KMS-11 (cell line): ENCODE measurements at regions not wholly inside any gene's neighbourhood (a gene's known extent, or its start where the extent isn't known, plus 50 kb on each side); places are given as distances from the start of the nearest gene placed in this dataset.

Source experiments
- H2AFZ ChIP-seq: fragments of 200-600 bp; sonication (generic); 2 replicates; pipeline ENCODE4 v1.6.1; 2016; ENCODE audit warnings: antibody characterized with exemption, mixed run types, low read depth
- H3K27ac ChIP-seq: fragments of 200-600 bp; sonication (generic); 2 replicates; pipeline ENCODE4 v1.6.1; 2016; ENCODE audit warnings: mild to moderate bottlenecking, mixed run types
- H3K27me3 ChIP-seq: fragments of 200-600 bp; sonication (generic); 2 replicates; pipeline ENCODE4 v1.6.1; 2017; ENCODE audit warnings: mild to moderate bottlenecking, low read depth, mixed run types, moderate library complexity; ENCODE audit not compliant: insufficient read depth
- H3K36me3 ChIP-seq: fragments of 200-600 bp; sonication (generic); 2 replicates; pipeline ENCODE4 v1.6.1; 2017; ENCODE audit warnings: mild to moderate bottlenecking, mixed run types; ENCODE audit not compliant: insufficient read depth
- H3K4me1 ChIP-seq: fragments of 200-600 bp; sonication (generic); 2 replicates; pipeline ENCODE4 v1.6.1; 2016; ENCODE audit warnings: mild to moderate bottlenecking, low read depth, mixed run types; ENCODE audit not compliant: poor library complexity, severe bottlenecking
- H3K4me2 ChIP-seq: fragments of 200-600 bp; sonication (generic); 2 replicates; pipeline ENCODE4 v1.7.0; 2016; ENCODE audit warnings: mild to moderate bottlenecking, mixed run types
- H3K4me3 ChIP-seq: fragments of 200-600 bp; sonication (generic); IDR thresholded peaks from 2 replicates; pipeline ENCODE4 v1.6.1; 2017; ENCODE audit warnings: low read depth, low read length, mixed read lengths; ENCODE audit not compliant: insufficient read depth
- H3K79me2 ChIP-seq: fragments of 200-600 bp; sonication (generic); 2 replicates; pipeline ENCODE4 v1.6.1; 2016; ENCODE audit warnings: low read depth, mixed run types; ENCODE audit not compliant: insufficient read depth
- H3K9ac ChIP-seq: fragments of 200-600 bp; sonication (generic); 2 replicates; pipeline ENCODE4 v1.6.1; 2016; ENCODE audit warnings: mild to moderate bottlenecking, mixed run types
- H4K20me1 ChIP-seq: fragments of 200-600 bp; sonication (generic); 2 replicates; pipeline ENCODE4 v1.6.1; 2016; ENCODE audit warnings: mild to moderate bottlenecking, mixed run types; ENCODE audit not compliant: insufficient read depth
- TF ChIP-seq, protein P1 (sequence below): fragments of 200-600 bp; sonication (generic); conservative IDR thresholded peaks from 2 replicates; pipeline ENCODE4 v1.6.1; 2017; ENCODE audit warnings: low read depth, mild to moderate bottlenecking, antibody characterized with exemption, low read length, moderate library complexity, mixed read lengths

DNA sequence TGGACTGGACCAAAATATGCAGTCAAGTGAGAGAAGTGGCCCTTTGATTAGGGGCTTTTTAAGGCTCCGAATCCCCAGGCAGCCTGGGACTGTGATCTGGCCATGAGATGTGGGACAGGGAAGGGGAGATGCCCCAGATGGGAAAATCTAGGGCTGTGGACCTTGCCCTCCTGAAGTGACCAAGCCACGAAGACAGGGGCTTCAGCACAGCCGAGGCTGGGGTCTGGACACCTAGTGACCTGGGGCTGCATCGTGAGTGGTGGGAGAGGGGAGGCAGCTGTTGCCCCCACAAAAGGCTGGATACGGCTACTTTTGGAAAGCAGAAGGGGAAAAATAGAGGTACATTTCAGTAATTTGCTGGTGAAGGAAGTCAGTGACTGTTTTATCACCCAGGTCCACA, 139.5 kb upstream of the SLC24A3 start:
- Histone ChIP-seq H3K79me2 (no peaks in the 10 kb centered on the region), H3K36me3 (no peaks in the 10 kb centered on the region), H3K4me3 (no peak overlapping the region), H3K4me2 (no peak overlapping the region), H2AFZ (no peak overlapping the region), H3K9ac (no peak overlapping the region), H3K27me3 (no peaks in the 10 kb centered on the region), H4K20me1 (no peaks in the 10 kb centered on the region), H3K4me1 (no peaks in the 10 kb centered on the region), H3K27ac (no peak overlapping the region)
- TF ChIP-seq, protein P1, sequence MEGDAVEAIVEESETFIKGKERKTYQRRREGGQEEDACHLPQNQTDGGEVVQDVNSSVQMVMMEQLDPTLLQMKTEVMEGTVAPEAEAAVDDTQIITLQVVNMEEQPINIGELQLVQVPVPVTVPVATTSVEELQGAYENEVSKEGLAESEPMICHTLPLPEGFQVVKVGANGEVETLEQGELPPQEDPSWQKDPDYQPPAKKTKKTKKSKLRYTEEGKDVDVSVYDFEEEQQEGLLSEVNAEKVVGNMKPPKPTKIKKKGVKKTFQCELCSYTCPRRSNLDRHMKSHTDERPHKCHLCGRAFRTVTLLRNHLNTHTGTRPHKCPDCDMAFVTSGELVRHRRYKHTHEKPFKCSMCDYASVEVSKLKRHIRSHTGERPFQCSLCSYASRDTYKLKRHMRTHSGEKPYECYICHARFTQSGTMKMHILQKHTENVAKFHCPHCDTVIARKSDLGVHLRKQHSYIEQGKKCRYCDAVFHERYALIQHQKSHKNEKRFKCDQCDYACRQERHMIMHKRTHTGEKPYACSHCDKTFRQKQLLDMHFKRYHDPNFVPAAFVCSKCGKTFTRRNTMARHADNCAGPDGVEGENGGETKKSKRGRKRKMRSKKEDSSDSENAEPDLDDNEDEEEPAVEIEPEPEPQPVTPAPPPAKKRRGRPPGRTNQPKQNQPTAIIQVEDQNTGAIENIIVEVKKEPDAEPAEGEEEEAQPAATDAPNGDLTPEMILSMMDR, result no peak

DNA sequence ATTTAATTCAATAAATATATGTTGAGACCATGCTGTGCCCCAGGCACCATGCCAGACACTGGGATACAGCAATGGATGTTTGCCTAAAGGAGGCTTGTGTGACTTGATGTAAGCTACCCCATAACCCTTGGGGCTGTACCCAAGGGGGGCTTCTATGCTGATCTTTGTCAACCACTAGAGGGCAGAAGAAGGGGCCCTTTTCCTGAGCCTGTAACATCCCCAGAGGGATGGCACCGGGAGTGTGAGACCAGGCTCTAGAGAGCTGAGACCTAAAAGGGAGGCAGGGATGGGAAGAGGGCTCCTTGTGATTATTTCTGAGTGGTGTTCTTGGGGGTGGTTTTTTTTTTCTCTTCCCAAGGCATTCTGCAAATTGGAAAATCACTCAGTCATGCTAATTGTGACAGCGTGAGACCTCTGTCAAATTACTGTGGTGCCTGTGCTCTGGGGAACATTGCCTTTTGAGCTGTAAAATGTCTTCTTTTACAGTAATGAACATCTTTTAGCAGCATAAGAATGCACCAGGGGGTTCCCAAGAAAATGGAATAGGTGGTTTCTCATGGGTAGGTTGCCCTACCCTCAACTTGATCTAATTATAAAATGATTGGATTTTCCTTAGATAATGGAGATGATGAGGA, 138.7 kb upstream of the SLC24A3 start:
- no peaks in the 10 kb centered on the region for H3K4me1 ChIP-seq
- TF ChIP-seq, protein P1, result peak; percentile 42; the same call in 1 of the 2 replicates
- H3K27ac ChIP-seq, result no peak overlapping the region
- no peaks in the 10 kb centered on the region for H3K27me3 ChIP-seq
- no peak overlapping the region for H2AFZ ChIP-seq
- H4K20me1 ChIP-seq, result no peaks in the 10 kb centered on the region
- H3K36me3 ChIP-seq, result no peaks in the 10 kb centered on the region
- H3K4me3 ChIP-seq, result no peak overlapping the region
- H3K79me2 ChIP-seq, result no peaks in the 10 kb centered on the region
- no peak overlapping the region for H3K4me2 ChIP-seq
- H3K9ac ChIP-seq, result no peak overlapping the region

DNA sequence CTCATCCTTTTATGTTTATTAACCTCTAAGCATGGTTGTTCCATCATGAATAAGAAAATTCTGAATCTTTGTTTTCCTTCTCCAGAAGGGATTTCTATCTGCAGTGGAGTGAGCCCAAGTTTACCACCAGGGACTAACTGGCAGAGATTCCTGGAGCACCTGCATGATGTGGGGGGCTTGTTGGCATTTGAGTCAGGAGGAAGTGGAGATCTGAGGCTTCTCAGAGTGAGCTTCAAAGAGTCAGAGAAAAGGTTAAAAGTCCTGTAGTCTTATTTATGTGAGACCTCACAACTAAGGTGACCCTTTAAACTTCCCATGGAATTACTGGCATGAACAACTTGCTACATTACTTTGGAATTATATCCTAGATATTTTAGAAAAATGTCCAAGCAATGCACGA, 138.1 kb upstream of the SLC24A3 start:
- TF ChIP-seq, protein P1, result no peak
- Histone ChIP-seq H2AFZ (no peak overlapping the region), H3K4me2 (no peak overlapping the region), H3K27ac (no peak overlapping the region), H3K27me3 (no peaks in the 10 kb centered on the region), H3K79me2 (no peaks in the 10 kb centered on the region), H3K4me1 (no peaks in the 10 kb centered on the region), H3K36me3 (no peaks in the 10 kb centered on the region), H3K9ac (no peak overlapping the region), H3K4me3 (no peak overlapping the region), H4K20me1 (no peaks in the 10 kb centered on the region)

DNA sequence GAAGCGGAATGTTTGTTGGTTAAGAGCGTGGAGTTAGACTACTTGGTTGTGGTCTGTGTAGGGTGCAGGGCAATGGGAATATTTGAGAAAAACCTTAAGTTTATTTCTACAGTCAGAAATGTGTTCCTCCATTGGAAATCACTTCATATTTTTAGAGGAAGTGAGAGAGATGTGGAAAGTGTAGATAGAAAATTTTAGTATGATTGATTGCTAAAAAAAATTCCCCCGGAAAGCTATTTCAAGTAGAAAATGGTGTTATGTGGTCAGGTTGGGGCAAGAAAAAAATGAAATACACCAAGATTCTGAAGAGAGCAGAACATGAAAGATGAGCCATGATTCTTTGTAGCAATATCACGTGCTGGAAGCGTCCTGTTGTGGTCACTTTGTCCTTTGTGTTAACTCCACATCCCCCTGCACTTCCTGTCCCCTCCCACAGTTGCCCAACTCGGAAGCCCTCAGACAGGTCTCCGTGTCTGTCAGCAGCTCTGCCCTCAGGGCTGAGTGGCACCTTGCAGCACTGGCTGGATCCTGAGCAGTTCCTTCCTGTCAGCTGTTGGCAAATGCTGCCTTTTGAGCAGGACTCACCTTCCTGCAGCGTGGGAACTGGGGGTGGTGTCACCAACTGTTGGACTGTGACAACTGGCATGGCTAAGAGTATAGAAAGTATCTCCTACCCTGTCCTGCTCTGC, 137.5 kb upstream of the SLC24A3 start:
- no peak overlapping the region for H3K4me3 ChIP-seq
- H3K9ac ChIP-seq, result no peak overlapping the region
- no peaks in the 10 kb centered on the region for H3K79me2 ChIP-seq
- no peaks in the 10 kb centered on the region for H4K20me1 ChIP-seq
- H3K27ac ChIP-seq, result no peak overlapping the region
- H2AFZ ChIP-seq, result no peak overlapping the region
- H3K27me3 ChIP-seq, result no peaks in the 10 kb centered on the region
- H3K4me2 ChIP-seq, result no peak overlapping the region
- TF ChIP-seq, protein P1, result no peak
- H3K4me1 ChIP-seq, result no peaks in the 10 kb centered on the region
- H3K36me3 ChIP-seq, result no peaks in the 10 kb centered on the region
